Suppressor macrophage treated with lipopolysaccharide for 1 hour (primary cell): ENCODE measurements at regions not wholly inside any gene's neighbourhood (a gene's known extent, or its start where the extent isn't known, plus 50 kb on each side); places are given as distances from the start of the nearest gene placed in this dataset.

Experiments
- DNase-seq, 3 donors: peaks; one replicate each; pipeline ENCODE4 v3.0.0-alpha.2; 2020 to 2022

GRCh38 chr18:6614952-6615351 lies 114.6 kb upstream of the ARHGAP28 start:
- no peak for DNase-seq

- no peak for DNase-seq
Measured at GRCh38 chr18:6616981-6617380, 112.5 kb upstream of the ARHGAP28 start.

GRCh38 chr18:6621437-6621836 lies 108.1 kb upstream of the ARHGAP28 start:
- no peak for DNase-seq

- no peak for DNase-seq
Measured at GRCh38 chr18:6623278-6623677, 106.2 kb upstream of the ARHGAP28 start.

GRCh38 chr18:6624271-6624660 lies 105.2 kb upstream of the ARHGAP28 start:
- DNase-seq, result no peak

- no peak for DNase-seq
Measured at GRCh38 chr18:6624661-6625311, 104.7 kb upstream of the ARHGAP28 start.

GRCh38 chr18:6625481-6625880 lies 104.0 kb upstream of the ARHGAP28 start:
- DNase-seq, result no peak

- DNase-seq, result no peak
Measured at GRCh38 chr18:6626457-6626856, 103.1 kb upstream of the ARHGAP28 start.

- DNase-seq, result no peak
Measured at GRCh38 chr18:6627645-6628044, 101.9 kb upstream of the ARHGAP28 start.

- DNase-seq, result no peak
Measured at GRCh38 chr18:6628187-6628586, 101.3 kb upstream of the ARHGAP28 start.

- DNase-seq, result no peak
Measured at GRCh38 chr18:6629635-6630140, 99.8 kb upstream of the ARHGAP28 start.

- no peak for DNase-seq
Measured at GRCh38 chr18:6633310-6633709, 96.2 kb upstream of the ARHGAP28 start.

- DNase-seq, result no peak
Measured at GRCh38 chr18:6636091-6636490, 93.4 kb upstream of the ARHGAP28 start.

GRCh38 chr18:6638447-6638846 lies 91.1 kb upstream of the ARHGAP28 start:
- no peak for DNase-seq

- no peak for DNase-seq
Measured at GRCh38 chr18:6639305-6639704, 90.2 kb upstream of the ARHGAP28 start.

GRCh38 chr18:6644836-6645627 lies 84.5 kb upstream of the ARHGAP28 start:
- no peak for DNase-seq

- DNase-seq, result no peak
Measured at GRCh38 chr18:6646801-6647200, 82.7 kb upstream of the ARHGAP28 start.

GRCh38 chr18:6648581-6648980 lies 80.9 kb upstream of the ARHGAP28 start:
- no peak for DNase-seq

- DNase-seq, result no peak
Measured at GRCh38 chr18:6649421-6650126, 79.9 kb upstream of the ARHGAP28 start.

- DNase-seq, result no peak
Measured at GRCh38 chr18:6650127-6650507, 79.4 kb upstream of the ARHGAP28 start.

GRCh38 chr18:6650747-6651146 lies 78.8 kb upstream of the ARHGAP28 start:
- no peak for DNase-seq

- no peak for DNase-seq
Measured at GRCh38 chr18:6652098-6652497, 77.4 kb upstream of the ARHGAP28 start.

- DNase-seq, result no peak
Measured at GRCh38 chr18:6653880-6654279, 75.6 kb upstream of the ARHGAP28 start.
